ENCODE measurements at regions not wholly inside any gene's neighbourhood (a gene's known extent, or its start where the extent isn't known, plus 50 kb on each side); places are given as distances from the start of the nearest gene placed in this dataset.

- Histone ChIP-seq H3K4me1 (ENCODE audit: control insufficient read depth in 2 of 2, insufficient read depth in 2 of 2, low read length in 1 of 2) (peaks cover 4 to 5% of the 10 kb centered on the region in 2 donors), H3K9me3 (ENCODE audit: control insufficient read depth in 2 of 2, insufficient read depth in 1 of 2, low read depth in 1 of 2, low read length in 1 of 2) (no peaks in the 10 kb centered on the region), H3K27me3 (ENCODE audit: control insufficient read depth in 1 of 2, insufficient read depth in 2 of 2, low read length in 2 of 2) (peaks cover 0 to 3% of the 10 kb centered on the region in 2 donors), H3K4me3 (ENCODE audit: low read depth in 1 of 2, low read length in 2 of 2) (peak overlapping the region in 1 of 2 donors; percentile 1), H3K36me3 (ENCODE audit: control insufficient read depth in 2 of 2, insufficient read depth in 2 of 2, low read length in 1 of 2) (no peaks in the 10 kb centered on the region), H3K27ac (ENCODE audit: low read depth in 2 of 2, low read length in 1 of 2) (no peak overlapping the region)
- WGBS, 2 donors: 5 to 6% methylated on average over 60 to 64 of the region's 64 CpGs
Observed at GRCh38 chr18:77899972-77900754, 650.5 kb downstream of the GALR1 start.

- Histone ChIP-seq H3K4me3 (ENCODE audit: low read depth in 1 of 2, low read length in 2 of 2) (no peak overlapping the region), H3K27ac (ENCODE audit: low read depth in 2 of 2, low read length in 1 of 2) (no peak overlapping the region), H3K27me3 (ENCODE audit: control insufficient read depth in 1 of 2, insufficient read depth in 2 of 2, low read length in 2 of 2) (no peaks in the 10 kb centered on the region), H3K36me3 (ENCODE audit: control insufficient read depth in 2 of 2, insufficient read depth in 2 of 2, low read length in 1 of 2) (no peaks in the 10 kb centered on the region), H3K9me3 (ENCODE audit: control insufficient read depth in 2 of 2, insufficient read depth in 1 of 2, low read depth in 1 of 2, low read length in 1 of 2) (no peaks in the 10 kb centered on the region), H3K4me1 (ENCODE audit: control insufficient read depth in 2 of 2, insufficient read depth in 2 of 2, low read length in 1 of 2) (peaks cover under 1% of the 10 kb centered on the region in 2 donors)
- 83 to 89% methylated on average over 13 of the region's 13 CpGs for WGBS, 2 donors
Observed at GRCh38 chr18:77905011-77905410, 655.4 kb downstream of the GALR1 start.

GRCh38 chr18:77905449-77906055 lies 655.9 kb downstream of the GALR1 start:
- H3K27me3 ChIP-seq (ENCODE audit: control insufficient read depth in 1 of 2, insufficient read depth in 2 of 2, low read length in 2 of 2): no peaks in the 10 kb centered on the region
- no peaks in the 10 kb centered on the region for H3K9me3 ChIP-seq (ENCODE audit: control insufficient read depth in 2 of 2, insufficient read depth in 1 of 2, low read depth in 1 of 2, low read length in 1 of 2)
- no peak overlapping the region for H3K27ac ChIP-seq (ENCODE audit: low read depth in 2 of 2, low read length in 1 of 2)
- no peaks in the 10 kb centered on the region for H3K36me3 ChIP-seq (ENCODE audit: control insufficient read depth in 2 of 2, insufficient read depth in 2 of 2, low read length in 1 of 2)
- H3K4me1 ChIP-seq (ENCODE audit: control insufficient read depth in 2 of 2, insufficient read depth in 2 of 2, low read length in 1 of 2): no peaks in the 10 kb centered on the region
- H3K4me3 ChIP-seq (ENCODE audit: low read depth in 1 of 2, low read length in 2 of 2): no peak overlapping the region
- 86 to 88% methylated on average over 34 of the region's 34 CpGs for WGBS, 2 donors

GRCh38 chr18:77906103-77906892 lies 656.6 kb downstream of the GALR1 start:
- H3K4me1 ChIP-seq (ENCODE audit: control insufficient read depth in 2 of 2, insufficient read depth in 2 of 2, low read length in 1 of 2): no peaks in the 10 kb centered on the region
- no peak overlapping the region for H3K4me3 ChIP-seq (ENCODE audit: low read depth in 1 of 2, low read length in 2 of 2)
- H3K9me3 ChIP-seq (ENCODE audit: control insufficient read depth in 2 of 2, insufficient read depth in 1 of 2, low read depth in 1 of 2, low read length in 1 of 2): no peaks in the 10 kb centered on the region
- WGBS, 2 donors: 75 to 76% methylated on average over 27 of the region's 27 CpGs
- no peaks in the 10 kb centered on the region for H3K36me3 ChIP-seq (ENCODE audit: control insufficient read depth in 2 of 2, insufficient read depth in 2 of 2, low read length in 1 of 2)
- H3K27ac ChIP-seq (ENCODE audit: low read depth in 2 of 2, low read length in 1 of 2): no peak overlapping the region
- no peaks in the 10 kb centered on the region for H3K27me3 ChIP-seq (ENCODE audit: control insufficient read depth in 1 of 2, insufficient read depth in 2 of 2, low read length in 2 of 2)

- H3K27ac ChIP-seq (ENCODE audit: low read depth in 2 of 2, low read length in 1 of 2): no peak overlapping the region
- WGBS, 2 donors: 93 to 94% methylated on average over 15 of the region's 15 CpGs
Observed at GRCh38 chr18:77910347-77910746, 660.7 kb downstream of the GALR1 start.

GRCh38 chr18:77911971-77912605 lies 662.4 kb downstream of the GALR1 start:
- H3K27ac ChIP-seq (ENCODE audit: low read depth in 2 of 2, low read length in 1 of 2): no peak overlapping the region
- H3K27me3 ChIP-seq (ENCODE audit: control insufficient read depth in 1 of 2, insufficient read depth in 2 of 2, low read length in 2 of 2): no peaks in the 10 kb centered on the region
- 61 to 68% methylated on average over 20 of the region's 20 CpGs for WGBS, 2 donors
- H3K36me3 ChIP-seq (ENCODE audit: control insufficient read depth in 2 of 2, insufficient read depth in 2 of 2, low read length in 1 of 2): no peaks in the 10 kb centered on the region
- H3K9me3 ChIP-seq (ENCODE audit: control insufficient read depth in 2 of 2, insufficient read depth in 1 of 2, low read depth in 1 of 2, low read length in 1 of 2): no peaks in the 10 kb centered on the region
- H3K4me3 ChIP-seq (ENCODE audit: low read depth in 1 of 2, low read length in 2 of 2): no peak overlapping the region
- no peaks in the 10 kb centered on the region for H3K4me1 ChIP-seq (ENCODE audit: control insufficient read depth in 2 of 2, insufficient read depth in 2 of 2, low read length in 1 of 2)

More at GRCh38 chr18:77910347-77910746, 660.7 kb downstream of the GALR1 start:
- H3K4me1 ChIP-seq (ENCODE audit: control insufficient read depth in 2 of 2, insufficient read depth in 2 of 2, low read length in 1 of 2): no peaks in the 10 kb centered on the region
- H3K9me3 ChIP-seq (ENCODE audit: control insufficient read depth in 2 of 2, insufficient read depth in 1 of 2, low read depth in 1 of 2, low read length in 1 of 2): no peaks in the 10 kb centered on the region
- H3K4me3 ChIP-seq (ENCODE audit: low read depth in 1 of 2, low read length in 2 of 2): no peak overlapping the region
- H3K27me3 ChIP-seq (ENCODE audit: control insufficient read depth in 1 of 2, insufficient read depth in 2 of 2, low read length in 2 of 2): no peaks in the 10 kb centered on the region
- no peaks in the 10 kb centered on the region for H3K36me3 ChIP-seq (ENCODE audit: control insufficient read depth in 2 of 2, insufficient read depth in 2 of 2, low read length in 1 of 2)

GRCh38 chr18:77918730-77919129 lies 669.1 kb downstream of the GALR1 start:
- no peaks in the 10 kb centered on the region for H3K4me1 ChIP-seq (ENCODE audit: control insufficient read depth in 2 of 2, insufficient read depth in 2 of 2, low read length in 1 of 2)
- no peak overlapping the region for H3K27ac ChIP-seq (ENCODE audit: low read depth in 2 of 2, low read length in 1 of 2)
- no peaks in the 10 kb centered on the region for H3K9me3 ChIP-seq (ENCODE audit: control insufficient read depth in 2 of 2, insufficient read depth in 1 of 2, low read depth in 1 of 2, low read length in 1 of 2)
- no peaks in the 10 kb centered on the region for H3K27me3 ChIP-seq (ENCODE audit: control insufficient read depth in 1 of 2, insufficient read depth in 2 of 2, low read length in 2 of 2)
- no peak overlapping the region for H3K4me3 ChIP-seq (ENCODE audit: low read depth in 1 of 2, low read length in 2 of 2)
- WGBS, 2 donors: 79 to 82% methylated on average over 5 of the region's 5 CpGs
- no peaks in the 10 kb centered on the region for H3K36me3 ChIP-seq (ENCODE audit: control insufficient read depth in 2 of 2, insufficient read depth in 2 of 2, low read length in 1 of 2)

GRCh38 chr18:77919923-77920322 lies 670.3 kb downstream of the GALR1 start:
- H3K27me3 ChIP-seq (ENCODE audit: control insufficient read depth in 1 of 2, insufficient read depth in 2 of 2, low read length in 2 of 2): no peaks in the 10 kb centered on the region
- H3K4me3 ChIP-seq (ENCODE audit: low read depth in 1 of 2, low read length in 2 of 2): no peak overlapping the region
- H3K36me3 ChIP-seq (ENCODE audit: control insufficient read depth in 2 of 2, insufficient read depth in 2 of 2, low read length in 1 of 2): no peaks in the 10 kb centered on the region
- no peaks in the 10 kb centered on the region for H3K4me1 ChIP-seq (ENCODE audit: control insufficient read depth in 2 of 2, insufficient read depth in 2 of 2, low read length in 1 of 2)
- H3K9me3 ChIP-seq (ENCODE audit: control insufficient read depth in 2 of 2, insufficient read depth in 1 of 2, low read depth in 1 of 2, low read length in 1 of 2): no peaks in the 10 kb centered on the region
- H3K27ac ChIP-seq (ENCODE audit: low read depth in 2 of 2, low read length in 1 of 2): no peak overlapping the region
- WGBS, 2 donors: 52 to 56% methylated on average over 4 of the region's 4 CpGs

GRCh38 chr18:77935342-77935741 lies 685.7 kb downstream of the GALR1 start:
- Histone ChIP-seq H3K4me3 (ENCODE audit: low read depth in 1 of 2, low read length in 2 of 2) (no peak overlapping the region), H3K27me3 (ENCODE audit: control insufficient read depth in 1 of 2, insufficient read depth in 2 of 2, low read length in 2 of 2) (no peaks in the 10 kb centered on the region), H3K4me1 (ENCODE audit: control insufficient read depth in 2 of 2, insufficient read depth in 2 of 2, low read length in 1 of 2) (no peaks in the 10 kb centered on the region), H3K9me3 (ENCODE audit: control insufficient read depth in 2 of 2, insufficient read depth in 1 of 2, low read depth in 1 of 2, low read length in 1 of 2) (peaks cover 0 to 3% of the 10 kb centered on the region in 2 donors), H3K27ac (ENCODE audit: low read depth in 2 of 2, low read length in 1 of 2) (no peak overlapping the region), H3K36me3 (ENCODE audit: control insufficient read depth in 2 of 2, insufficient read depth in 2 of 2, low read length in 1 of 2) (no peaks in the 10 kb centered on the region)
- 68 to 72% methylated on average over 1 of the region's 1 CpG for WGBS, 2 donors
